ENCODE measurements at regions not wholly inside any gene's neighbourhood (a gene's known extent, or its start where the extent isn't known, plus 50 kb on each side); places are given as distances from the start of the nearest gene placed in this dataset.
A peak's percentile ranks its signal among the peaks of the same experiment; 100 is the strongest.

DNA sequence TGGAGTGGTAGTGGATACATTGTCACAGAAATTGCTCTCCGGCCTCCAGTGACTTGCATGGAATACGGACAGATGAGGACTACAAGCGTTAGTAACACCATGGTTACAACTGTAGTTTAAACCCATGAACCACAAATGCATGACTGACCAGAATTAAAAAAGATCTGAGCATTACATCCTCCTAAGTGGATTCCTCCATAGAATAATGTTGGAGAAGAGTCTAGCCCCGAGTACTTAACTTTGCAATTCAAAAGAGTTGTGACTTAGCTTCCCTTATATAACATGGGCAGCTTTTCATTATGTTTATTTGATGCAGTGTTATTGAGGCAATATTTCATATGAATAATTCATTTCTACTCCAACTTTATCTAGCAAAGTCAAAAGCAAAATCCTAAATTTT lies 457.2 kb upstream of the TMPO start:
- Histone ChIP-seq H2AK5ac (ENCODE audit: low read length) (no peak overlapping the region), H3K23ac (ENCODE audit: low read length) (no peak overlapping the region), H3K79me1 (ENCODE audit: low read length) (no peaks in the 10 kb centered on the region), H2BK15ac (replicated peaks; ENCODE audit: low read depth) (no peak overlapping the region), H3K4me2 (ENCODE audit: low read length) (no peak overlapping the region), H3K36me3 (ENCODE audit: control insufficient read depth, insufficient read depth, low read length) (no peaks in the 10 kb centered on the region), H3K27me3 (ENCODE audit: insufficient read depth, low read length, poor library complexity) (no peaks in the 10 kb centered on the region), H3K56ac (ENCODE audit: low read length) (no peak overlapping the region), H2BK120ac (ENCODE audit: low read depth, low read length) (no peak overlapping the region), H2BK5ac (ENCODE audit: low read length) (no peak overlapping the region), H3K4me3 (ENCODE audit: low read length) (no peak overlapping the region), H4K5ac (ENCODE audit: low read length) (no peak overlapping the region), H3K79me2 (ENCODE audit: control insufficient read depth, insufficient read depth, low read length) (no peaks in the 10 kb centered on the region), H3K9ac (ENCODE audit: low read length) (no peak overlapping the region), H3K4ac (ENCODE audit: low read depth, low read length) (no peak overlapping the region), H3K4me1 (ENCODE audit: control insufficient read depth, low read depth, low read length) (no peaks in the 10 kb centered on the region), H3K18ac (ENCODE audit: low read length) (no peak overlapping the region), H4K8ac (ENCODE audit: low read depth, low read length) (no peak overlapping the region), H3K27ac (ENCODE audit: low read depth, low read length) (no peak overlapping the region)
- no peak for DNase-seq
- no CpG with 5 or more reads among the region's 4 CpGs for WGBS (ENCODE audit: extremely low coverage, insufficient coverage, low lambda C conversion rate)

DNA sequence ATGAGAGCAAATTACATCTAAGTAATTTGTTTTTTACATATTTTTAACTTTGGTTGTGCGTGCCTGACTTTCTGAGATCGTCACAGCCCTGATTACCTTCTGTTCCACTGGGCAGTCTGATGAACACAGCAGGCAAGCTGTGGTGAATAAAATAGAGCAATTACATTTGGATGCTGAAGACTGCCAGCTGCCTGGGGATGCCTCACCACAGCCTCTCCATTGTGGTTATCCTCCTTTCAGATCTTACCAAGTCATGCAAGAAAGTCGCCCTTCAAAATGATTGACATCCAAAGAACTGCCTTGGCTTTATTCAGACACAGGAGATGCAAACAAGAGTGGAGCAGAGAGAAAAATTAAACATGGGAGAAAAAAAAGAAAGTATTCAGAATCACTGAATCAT lies 456.6 kb upstream of the TMPO start:
- Histone ChIP-seq H2BK120ac (ENCODE audit: low read depth, low read length) (no peak overlapping the region), H4K8ac (ENCODE audit: low read depth, low read length) (no peak overlapping the region), H2BK15ac (replicated peaks; ENCODE audit: low read depth) (no peak overlapping the region), H3K79me2 (ENCODE audit: control insufficient read depth, insufficient read depth, low read length) (no peaks in the 10 kb centered on the region), H3K27ac (ENCODE audit: low read depth, low read length) (no peak overlapping the region), H3K4me3 (ENCODE audit: low read length) (no peak overlapping the region), H4K5ac (ENCODE audit: low read length) (no peak overlapping the region), H3K23ac (ENCODE audit: low read length) (no peak overlapping the region), H3K4me1 (ENCODE audit: control insufficient read depth, low read depth, low read length) (no peaks in the 10 kb centered on the region), H3K36me3 (ENCODE audit: control insufficient read depth, insufficient read depth, low read length) (no peaks in the 10 kb centered on the region), H3K79me1 (ENCODE audit: low read length) (no peaks in the 10 kb centered on the region), H3K9ac (ENCODE audit: low read length) (no peak overlapping the region), H2BK5ac (ENCODE audit: low read length) (no peak overlapping the region), H3K4ac (ENCODE audit: low read depth, low read length) (no peak overlapping the region), H3K27me3 (ENCODE audit: insufficient read depth, low read length, poor library complexity) (no peaks in the 10 kb centered on the region), H3K56ac (ENCODE audit: low read length) (no peak overlapping the region), H3K18ac (ENCODE audit: low read length) (no peak overlapping the region), H2AK5ac (ENCODE audit: low read length) (no peak overlapping the region), H3K4me2 (ENCODE audit: low read length) (no peak overlapping the region)
- no peak for DNase-seq
- no CpG with 5 or more reads among the region's 3 CpGs for WGBS (ENCODE audit: extremely low coverage, insufficient coverage, low lambda C conversion rate)

DNA sequence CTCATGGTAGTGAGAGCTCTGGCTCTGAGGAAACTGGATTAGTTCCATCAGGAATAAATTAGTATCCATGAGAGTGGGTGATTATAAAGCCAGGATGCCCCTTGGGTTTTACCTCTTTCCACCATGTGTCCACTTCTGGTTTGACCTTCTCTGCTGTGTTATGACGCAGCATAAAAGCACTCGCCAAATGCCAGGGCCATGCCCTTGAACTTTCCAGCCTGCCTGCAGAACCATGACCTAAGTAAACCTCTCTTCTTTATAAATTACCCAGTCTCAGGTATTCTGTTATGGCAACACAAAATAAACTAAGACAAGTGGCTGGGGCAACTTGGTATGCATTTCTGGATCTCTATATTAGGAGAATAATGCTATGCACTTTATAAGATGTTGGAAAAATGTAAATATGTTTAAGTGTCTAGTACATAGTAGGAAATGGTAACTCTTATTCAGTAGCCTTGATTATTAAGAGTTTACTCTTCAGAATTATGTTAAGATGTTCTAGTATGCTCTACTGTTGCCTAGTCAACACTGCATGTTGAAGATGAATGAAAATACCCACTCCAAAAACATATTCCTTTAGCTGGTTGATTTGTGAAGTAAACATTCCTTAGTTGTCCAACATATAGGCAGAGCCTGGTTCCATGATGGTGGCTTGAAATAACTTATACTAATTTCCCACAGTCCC lies 455.6 kb upstream of the TMPO start:
- Histone ChIP-seq H3K27ac (ENCODE audit: low read depth, low read length) (no peak overlapping the region), H2AK5ac (ENCODE audit: low read length) (no peak overlapping the region), H4K5ac (ENCODE audit: low read length) (no peak overlapping the region), H3K36me3 (ENCODE audit: control insufficient read depth, insufficient read depth, low read length) (no peaks in the 10 kb centered on the region), H3K4me2 (ENCODE audit: low read length) (no peak overlapping the region), H3K79me1 (ENCODE audit: low read length) (no peaks in the 10 kb centered on the region), H2BK15ac (replicated peaks; ENCODE audit: low read depth) (no peak overlapping the region), H3K9ac (ENCODE audit: low read length) (no peak overlapping the region), H4K8ac (ENCODE audit: low read depth, low read length) (no peak overlapping the region), H3K56ac (ENCODE audit: low read length) (no peak overlapping the region), H2BK5ac (ENCODE audit: low read length) (no peak overlapping the region), H3K27me3 (ENCODE audit: insufficient read depth, low read length, poor library complexity) (no peaks in the 10 kb centered on the region), H3K79me2 (ENCODE audit: control insufficient read depth, insufficient read depth, low read length) (no peaks in the 10 kb centered on the region), H3K4ac (ENCODE audit: low read depth, low read length) (no peak overlapping the region), H2BK120ac (ENCODE audit: low read depth, low read length) (no peak overlapping the region), H3K18ac (ENCODE audit: low read length) (no peak overlapping the region), H3K23ac (ENCODE audit: low read length) (no peak overlapping the region), H3K4me3 (ENCODE audit: low read length) (no peak overlapping the region), H3K4me1 (ENCODE audit: control insufficient read depth, low read depth, low read length) (no peaks in the 10 kb centered on the region)
- no peak for DNase-seq
- WGBS (ENCODE audit: extremely low coverage, insufficient coverage, low lambda C conversion rate) = no CpG with 5 or more reads among the region's 2 CpGs

DNA sequence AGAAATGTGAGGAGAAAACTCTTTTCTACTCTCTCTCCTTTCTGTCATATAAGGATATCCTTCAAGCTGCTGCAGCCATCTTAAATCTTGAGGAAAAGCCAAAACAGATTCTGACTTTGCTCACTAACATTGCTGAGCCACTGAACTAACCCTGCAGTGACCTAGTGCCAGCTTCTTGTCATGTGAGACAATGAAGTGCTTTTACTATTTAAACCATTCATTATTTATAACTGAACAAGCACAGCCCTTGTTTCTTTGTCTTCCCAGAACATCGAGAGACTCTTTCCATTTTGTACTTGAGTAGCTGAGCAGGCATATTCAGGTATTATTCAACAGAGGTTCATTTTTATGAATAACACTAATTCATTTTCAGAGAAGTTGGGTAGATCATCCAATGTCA lies 455.0 kb upstream of the TMPO start:
- no peaks in the 10 kb centered on the region for H3K79me2 ChIP-seq (ENCODE audit: control insufficient read depth, insufficient read depth, low read length)
- H3K4me3 ChIP-seq (ENCODE audit: low read length) = no peak overlapping the region
- H3K4me1 ChIP-seq (ENCODE audit: control insufficient read depth, low read depth, low read length) = no peaks in the 10 kb centered on the region
- no peak overlapping the region for H3K27ac ChIP-seq (ENCODE audit: low read depth, low read length)
- no peak overlapping the region for H3K56ac ChIP-seq (ENCODE audit: low read length)
- WGBS (ENCODE audit: extremely low coverage, insufficient coverage, low lambda C conversion rate) = no CpG with 5 or more reads among the region's 1 CpG
- DNase-seq = no peak
- no peak overlapping the region for H4K8ac ChIP-seq (ENCODE audit: low read depth, low read length)
- no peaks in the 10 kb centered on the region for H3K79me1 ChIP-seq (ENCODE audit: low read length)
- H2BK120ac ChIP-seq (ENCODE audit: low read depth, low read length) = no peak overlapping the region
- no peak overlapping the region for H3K4me2 ChIP-seq (ENCODE audit: low read length)
- H3K23ac ChIP-seq (ENCODE audit: low read length) = no peak overlapping the region
- no peak overlapping the region for H3K4ac ChIP-seq (ENCODE audit: low read depth, low read length)
- H3K36me3 ChIP-seq (ENCODE audit: control insufficient read depth, insufficient read depth, low read length) = no peaks in the 10 kb centered on the region
- no peak overlapping the region for H3K9ac ChIP-seq (ENCODE audit: low read length)
- no peaks in the 10 kb centered on the region for H3K27me3 ChIP-seq (ENCODE audit: insufficient read depth, low read length, poor library complexity)
- no peak overlapping the region for H3K18ac ChIP-seq (ENCODE audit: low read length)
- H4K5ac ChIP-seq (ENCODE audit: low read length) = no peak overlapping the region
- no peak overlapping the region for H2AK5ac ChIP-seq (ENCODE audit: low read length)
- H2BK15ac ChIP-seq (replicated peaks; ENCODE audit: low read depth) = no peak overlapping the region
- H2BK5ac ChIP-seq (ENCODE audit: low read length) = no peak overlapping the region

DNA sequence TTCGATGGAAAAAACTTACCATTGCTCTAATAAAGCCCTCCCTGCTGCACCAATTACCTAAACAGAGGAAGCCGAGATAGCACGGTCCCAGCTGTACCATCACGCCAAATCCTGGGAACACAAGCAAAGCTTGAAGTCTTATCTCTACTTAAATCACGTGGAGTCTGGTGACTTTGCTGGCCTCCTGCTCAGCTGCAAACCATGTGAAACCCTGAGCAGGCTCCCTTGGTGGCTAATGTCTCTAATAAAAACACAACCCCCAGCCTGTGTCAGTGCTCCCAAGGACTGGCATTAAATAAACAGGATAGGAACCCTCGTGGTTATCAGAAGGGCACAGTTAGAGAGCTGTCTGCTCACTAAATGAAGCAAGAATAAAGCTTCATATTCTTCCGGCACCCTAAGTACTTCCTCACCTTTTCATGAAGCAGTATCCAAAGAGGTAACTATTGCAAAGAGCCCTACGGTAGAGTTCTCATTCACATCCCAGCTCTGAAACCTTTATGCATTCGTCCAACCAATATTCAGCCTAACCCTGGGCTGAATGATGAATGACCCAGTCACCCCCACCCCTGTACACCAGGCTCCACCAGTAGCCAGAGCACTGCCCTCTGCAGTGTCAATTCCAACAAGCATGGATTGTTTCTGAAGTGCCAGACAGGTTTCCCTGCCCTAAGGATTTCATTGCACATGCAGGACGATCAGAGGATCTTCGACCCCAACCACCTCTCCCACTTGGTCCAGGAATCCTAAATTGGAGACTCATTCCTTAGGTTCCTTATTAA lies 452.7 kb upstream of the TMPO start:
- no peak overlapping the region for H3K9ac ChIP-seq (ENCODE audit: low read length)

More for the DNA sequence above, 452.7 kb upstream of the TMPO start:
- Histone ChIP-seq H3K23ac (ENCODE audit: low read length) (no peak overlapping the region), H3K27me3 (ENCODE audit: insufficient read depth, low read length, poor library complexity) (no peaks in the 10 kb centered on the region), H3K79me2 (ENCODE audit: control insufficient read depth, insufficient read depth, low read length) (no peaks in the 10 kb centered on the region), H3K56ac (ENCODE audit: low read length) (no peak overlapping the region), H2BK120ac (ENCODE audit: low read depth, low read length) (no peak overlapping the region), H3K36me3 (ENCODE audit: control insufficient read depth, insufficient read depth, low read length) (no peaks in the 10 kb centered on the region), H2BK15ac (replicated peaks; ENCODE audit: low read depth) (no peak overlapping the region), H3K4me3 (ENCODE audit: low read length) (no peak overlapping the region), H4K8ac (ENCODE audit: low read depth, low read length) (no peak overlapping the region), H3K18ac (ENCODE audit: low read length) (no peak overlapping the region), H3K27ac (ENCODE audit: low read depth, low read length) (no peak overlapping the region), H4K5ac (ENCODE audit: low read length) (no peak overlapping the region), H2BK5ac (ENCODE audit: low read length) (no peak overlapping the region), H3K4me1 (ENCODE audit: control insufficient read depth, low read depth, low read length) (no peaks in the 10 kb centered on the region), H3K4me2 (ENCODE audit: low read length) (no peak overlapping the region), H3K4ac (ENCODE audit: low read depth, low read length) (no peak overlapping the region), H3K79me1 (ENCODE audit: low read length) (no peaks in the 10 kb centered on the region), H2AK5ac (ENCODE audit: low read length) (no peak overlapping the region)
- no CpG with 5 or more reads among the region's 11 CpGs for WGBS (ENCODE audit: extremely low coverage, insufficient coverage, low lambda C conversion rate)
- peak; percentile 18 for DNase-seq

All from mesendoderm (in vitro differentiated cells).